Esophagus mucosa (tissue), 1 donor: ENCODE measurements at regions not wholly inside any gene's neighbourhood (a gene's known extent, or its start where the extent isn't known, plus 50 kb on each side); places are given as distances from the start of the nearest gene placed in this dataset.

ENCODE experiments used
- ATAC-seq: fragments of 200-7000 bp; cut with Tn5 transposase; one replicate; pipeline ENCODE4 v1.9.1; 2020
- donor health status: DM: yes; HTN: yes; CAD: no.

GRCh38 chr13:86201477-86201876 is 402.3 kb upstream of the SLITRK6 start:
- ATAC-seq = no peak

DNA sequence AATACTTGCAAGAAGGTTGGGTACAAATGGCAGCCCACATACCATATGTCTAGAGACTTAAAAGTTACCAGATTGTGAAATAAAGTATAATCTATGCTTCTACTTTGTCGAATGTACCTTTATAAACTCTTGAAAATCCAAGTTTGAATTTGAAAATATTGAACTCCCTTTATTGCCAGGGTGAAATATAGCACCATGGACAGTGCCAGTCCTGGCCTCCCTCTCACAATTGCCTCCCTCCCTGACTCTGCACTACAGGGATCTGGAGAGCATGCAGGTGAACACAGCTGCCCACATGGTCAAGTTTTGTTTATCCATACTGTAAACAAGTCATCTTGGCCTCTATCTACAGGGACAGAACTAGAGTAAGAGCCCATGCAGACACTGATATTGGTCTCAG is 394.1 kb upstream of the SLITRK6 start:
- ATAC-seq = no peak

- ATAC-seq = no peak
These were observed 389.0 kb upstream of the SLITRK6 start for GRCh38 chr13:86188170-86188569.

DNA sequence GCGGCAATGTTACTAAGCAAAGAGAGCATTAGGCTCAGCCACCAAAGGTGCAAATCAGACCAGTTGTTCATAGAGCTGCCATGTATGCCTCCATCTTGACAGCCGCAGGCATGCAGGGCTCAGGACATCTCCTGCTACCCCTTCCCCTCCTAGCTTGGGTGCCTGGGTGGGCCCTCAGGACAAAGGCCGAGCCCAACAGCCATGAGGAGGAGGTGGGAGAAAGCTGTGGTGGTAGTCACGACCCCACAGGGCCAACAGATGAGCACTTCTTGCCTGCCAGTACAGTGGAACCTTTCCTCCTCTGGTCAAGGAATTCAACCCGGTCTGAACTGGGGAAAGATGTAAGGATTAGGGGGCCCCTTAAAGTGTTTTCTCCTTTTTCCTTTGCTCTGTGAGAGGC is 386.4 kb upstream of the SLITRK6 start:
- no peak for ATAC-seq

DNA sequence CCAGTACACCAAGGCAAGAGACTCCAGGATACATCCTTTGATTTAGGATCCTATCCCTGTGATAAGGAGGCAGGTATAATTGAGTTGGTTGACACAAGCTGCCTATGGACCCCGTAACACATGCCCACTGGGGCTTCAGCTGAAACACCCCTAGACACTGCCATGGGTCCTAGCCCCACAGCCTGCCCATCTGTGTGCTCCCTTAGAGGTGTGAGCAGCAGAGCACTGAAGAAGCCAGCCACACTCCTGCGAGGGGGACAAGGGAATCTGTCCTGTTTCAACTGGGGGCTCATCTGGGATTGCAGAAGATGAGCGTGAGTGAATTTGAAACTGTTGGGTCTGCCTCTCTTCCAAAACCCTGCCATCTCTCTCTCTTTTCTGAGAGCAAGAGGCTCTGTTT is 385.9 kb upstream of the SLITRK6 start:
- no peak for ATAC-seq

- ATAC-seq = no peak
These were observed 375.4 kb upstream of the SLITRK6 start for GRCh38 chr13:86174622-86175021.

DNA sequence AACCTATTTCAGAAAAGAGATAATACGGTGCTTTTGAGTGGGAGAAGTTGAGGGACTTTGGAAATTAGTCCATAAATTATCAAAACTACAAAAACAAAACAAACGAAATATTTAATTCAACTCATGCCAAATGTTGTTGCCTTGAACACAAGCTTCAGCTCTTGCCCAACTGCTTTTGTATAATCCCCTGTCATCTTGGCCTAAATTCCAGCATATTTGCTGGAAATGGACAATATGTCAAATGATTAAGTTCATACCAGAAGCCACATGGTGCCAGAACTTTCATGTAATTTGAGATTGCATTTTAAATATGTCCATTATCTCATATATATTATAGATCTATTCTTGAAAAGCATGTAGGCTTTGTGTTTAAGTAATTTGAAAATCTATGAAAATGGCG is 373.7 kb upstream of the SLITRK6 start:
- ATAC-seq = no peak

- no peak for ATAC-seq
These were observed 362.0 kb upstream of the SLITRK6 start for GRCh38 chr13:86161257-86161656.

DNA sequence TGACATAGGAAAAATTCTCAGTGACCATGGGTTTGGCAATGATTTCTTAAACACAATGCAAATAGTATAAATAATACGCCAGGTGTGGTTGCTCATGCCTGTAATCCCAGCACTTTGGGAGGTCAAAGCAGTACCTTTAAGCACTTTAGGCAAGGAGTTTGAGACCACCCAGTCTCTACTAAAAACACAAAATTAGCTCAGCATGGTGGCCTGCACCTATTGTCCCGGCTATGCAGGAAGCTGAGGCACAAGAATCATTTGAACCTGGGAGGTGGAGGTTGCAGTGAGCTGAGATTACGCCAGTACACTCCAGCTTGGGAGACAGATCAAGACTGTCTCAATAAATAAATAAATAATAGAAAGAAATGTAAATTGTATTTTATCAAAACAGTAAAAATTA is 356.5 kb upstream of the SLITRK6 start:
- no peak for ATAC-seq

DNA sequence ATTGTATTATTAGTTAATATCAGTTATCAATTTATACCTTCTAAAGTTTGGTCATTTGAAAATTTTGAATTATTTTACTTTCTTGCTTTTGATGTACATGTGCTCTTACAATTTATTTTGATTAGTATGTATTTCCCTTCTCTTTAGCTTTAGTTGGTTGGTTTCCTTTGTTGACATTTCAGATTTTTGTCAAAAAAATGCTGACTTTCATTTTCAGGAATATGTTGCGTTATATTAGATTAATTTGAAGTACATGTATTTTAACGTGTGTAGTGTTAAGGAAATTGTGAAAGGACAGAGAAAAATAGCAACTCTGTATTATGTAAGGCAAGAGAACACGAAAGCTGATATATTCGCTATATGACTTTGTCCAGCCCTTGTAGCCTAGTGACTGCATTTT is 342.9 kb upstream of the SLITRK6 start:
- no peak for ATAC-seq

DNA sequence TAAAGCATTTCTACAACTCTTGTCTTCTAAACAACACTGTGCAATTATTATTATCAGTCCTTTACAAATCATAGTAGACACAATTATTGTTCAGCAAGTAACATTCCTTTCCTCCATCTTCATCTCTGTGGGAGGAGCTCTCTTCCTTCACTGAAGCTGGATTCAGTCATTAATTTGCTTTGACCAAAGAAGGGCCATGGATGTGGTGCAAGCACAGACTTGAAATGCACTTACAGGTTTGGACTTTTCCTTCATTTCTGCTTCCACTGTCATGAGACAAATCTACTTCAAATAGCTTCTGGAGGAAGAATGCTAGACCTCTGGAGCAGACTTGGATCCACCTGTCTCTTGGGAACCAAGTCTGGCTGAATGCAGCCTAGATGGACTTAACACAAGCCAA is 336.6 kb upstream of the SLITRK6 start:
- no peak for ATAC-seq

- no peak for ATAC-seq
These were observed 322.7 kb upstream of the SLITRK6 start for GRCh38 chr13:86121881-86122280.

DNA sequence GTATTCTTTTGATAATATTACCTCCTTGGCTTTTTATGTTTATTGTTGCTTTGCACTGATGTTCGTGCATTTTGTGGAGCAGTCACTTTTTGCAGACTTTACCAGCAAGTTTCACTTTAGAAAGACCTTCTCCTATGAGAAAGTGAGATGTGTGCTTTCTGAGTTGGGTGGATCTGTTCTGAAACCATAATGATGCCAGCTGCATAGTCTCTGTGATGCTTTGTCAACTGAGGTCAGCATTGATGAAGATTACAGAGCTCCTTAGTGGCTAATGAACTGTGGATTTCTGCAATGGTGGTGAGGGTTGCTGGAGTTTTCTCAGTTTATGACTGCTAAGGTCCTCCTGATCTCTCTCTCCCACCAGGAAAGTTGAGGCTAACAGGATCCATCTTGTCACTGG is 309.9 kb upstream of the SLITRK6 start:
- no peak for ATAC-seq

GRCh38 chr13:86108334-86108733 is 309.1 kb upstream of the SLITRK6 start:
- no peak for ATAC-seq

DNA sequence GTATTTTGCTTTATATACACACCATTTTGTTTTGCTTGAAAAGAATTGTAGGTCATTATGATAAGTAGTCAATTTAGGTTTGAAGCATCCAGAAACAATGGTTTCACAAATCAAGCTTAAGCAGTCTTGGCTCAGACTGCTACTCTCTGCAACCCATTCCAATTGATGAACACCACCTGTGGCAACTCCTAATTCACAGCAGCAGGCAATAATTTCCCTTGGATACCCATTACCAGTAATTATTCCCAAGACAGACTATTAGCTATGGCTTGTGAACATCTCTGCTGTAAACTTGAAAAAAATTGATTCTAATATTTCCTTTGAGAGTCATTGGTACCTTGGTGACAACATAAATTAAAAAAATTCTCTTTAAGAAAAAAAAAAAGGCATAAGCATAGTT is 299.3 kb upstream of the SLITRK6 start:
- ATAC-seq = no peak

DNA sequence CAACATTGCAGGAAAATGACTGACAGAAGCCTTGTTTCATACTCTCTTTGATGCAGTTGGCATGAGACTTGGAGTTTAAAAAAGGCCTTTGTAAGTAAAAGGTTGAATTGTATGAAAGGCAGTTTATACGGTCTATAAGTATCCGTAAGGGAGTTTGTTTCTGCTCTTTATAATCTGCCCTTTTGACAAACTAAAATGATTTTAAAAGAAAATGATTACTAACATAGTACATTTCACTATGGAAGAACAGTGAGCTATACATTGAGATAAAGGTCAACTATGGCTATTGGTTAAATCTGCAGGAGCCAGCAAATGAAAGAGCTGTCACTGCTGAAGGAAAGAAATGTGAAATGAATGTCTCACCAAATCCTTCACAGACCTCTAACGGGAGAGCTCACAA is 296.1 kb upstream of the SLITRK6 start:
- ATAC-seq = no peak

DNA sequence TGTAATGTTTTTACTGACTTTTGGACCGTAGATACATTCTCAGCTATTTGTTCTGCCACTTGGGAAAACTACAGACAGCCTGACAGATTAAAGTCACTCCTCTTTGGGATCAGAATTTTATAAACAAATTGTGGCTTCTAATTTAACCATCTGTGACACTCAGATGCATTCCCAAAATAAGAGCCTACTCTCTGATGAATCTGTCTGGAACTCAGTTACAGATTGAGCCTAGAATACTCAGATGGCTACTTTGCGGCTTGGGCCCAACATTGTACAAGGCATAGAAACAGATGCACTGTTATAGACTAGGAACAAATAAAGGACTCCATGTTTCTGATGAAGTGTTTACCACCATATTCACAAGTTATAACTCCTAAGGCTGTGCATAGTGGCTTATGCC is 291.0 kb upstream of the SLITRK6 start:
- no peak for ATAC-seq

GRCh38 chr13:86087244-86087643 is 288.0 kb upstream of the SLITRK6 start:
- no peak for ATAC-seq

- no peak for ATAC-seq
These were observed 286.7 kb upstream of the SLITRK6 start for GRCh38 chr13:86085890-86086289.

GRCh38 chr13:86082121-86082520 is 282.9 kb upstream of the SLITRK6 start:
- ATAC-seq = no peak

DNA sequence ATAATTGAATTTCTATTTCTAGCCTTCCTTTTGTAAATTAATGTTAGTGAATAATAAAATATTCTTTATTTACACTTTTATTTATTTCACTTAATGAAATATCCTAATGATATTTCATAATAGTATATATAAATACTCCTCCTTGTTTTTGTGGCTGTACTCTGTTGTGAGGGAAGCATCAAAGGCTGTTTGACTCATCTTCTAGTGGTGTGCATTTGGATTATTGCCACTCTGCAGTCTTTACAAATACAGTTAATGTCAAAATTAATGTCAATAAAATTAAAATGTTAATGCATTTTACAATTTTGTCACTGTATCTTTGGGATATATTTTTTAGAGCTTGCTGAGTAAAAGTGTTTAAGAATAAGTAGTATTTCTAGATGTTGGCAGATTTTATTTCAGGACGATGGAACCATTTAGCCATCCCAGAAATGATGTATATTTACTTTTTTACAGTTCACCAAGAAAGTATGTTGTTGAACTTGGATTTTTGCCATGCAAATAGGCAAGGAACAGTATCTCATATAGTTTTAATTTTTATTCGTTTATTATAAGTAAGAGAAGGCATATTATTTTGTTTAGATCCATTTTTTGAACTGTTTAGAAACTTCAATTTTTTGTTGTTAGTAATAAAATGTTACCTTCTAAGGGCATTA is 281.2 kb upstream of the SLITRK6 start:
- ATAC-seq = no peak

DNA sequence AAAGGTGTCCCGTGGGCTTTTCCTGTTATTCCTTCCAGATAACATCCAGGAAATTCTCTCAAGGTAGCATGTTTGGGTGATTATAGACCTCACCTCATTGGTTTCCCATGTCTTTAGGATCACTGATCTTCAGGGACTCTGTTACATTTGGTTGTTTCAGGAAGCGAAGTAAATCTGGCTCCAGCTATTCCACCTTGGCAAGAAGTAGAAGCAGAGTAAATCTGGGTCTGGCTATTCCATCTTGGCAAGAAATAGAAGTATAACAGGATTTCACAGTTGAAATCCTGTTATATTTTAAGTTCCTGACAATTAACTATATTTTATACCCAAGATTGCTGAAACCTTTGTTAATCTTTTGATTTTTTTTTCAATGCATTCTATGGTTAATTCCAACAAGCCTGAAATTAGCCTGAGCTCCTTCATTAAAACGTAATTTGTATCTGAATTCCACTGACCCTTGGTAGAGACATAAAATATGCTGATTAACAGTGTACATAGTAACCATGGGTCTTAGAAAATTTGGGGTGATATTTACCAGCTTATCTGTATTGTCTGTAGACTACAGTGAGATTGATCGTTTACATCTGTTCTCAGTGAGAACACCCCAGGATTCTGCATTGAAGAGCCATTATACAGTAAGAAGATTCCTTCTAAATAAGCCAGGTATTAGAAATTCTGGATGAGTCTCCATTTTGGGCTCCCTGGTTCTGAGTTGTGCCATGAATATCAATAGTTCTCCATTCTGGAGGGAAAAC is 267.6 kb upstream of the SLITRK6 start:
- no peak for ATAC-seq

GRCh38 chr13:86052141-86052540 is 252.9 kb upstream of the SLITRK6 start:
- no peak for ATAC-seq
